ENCODE measurements at regions not wholly inside any gene's neighbourhood (a gene's known extent, or its start where the extent isn't known, plus 50 kb on each side); places are given as distances from the start of the nearest gene placed in this dataset.

DNA sequence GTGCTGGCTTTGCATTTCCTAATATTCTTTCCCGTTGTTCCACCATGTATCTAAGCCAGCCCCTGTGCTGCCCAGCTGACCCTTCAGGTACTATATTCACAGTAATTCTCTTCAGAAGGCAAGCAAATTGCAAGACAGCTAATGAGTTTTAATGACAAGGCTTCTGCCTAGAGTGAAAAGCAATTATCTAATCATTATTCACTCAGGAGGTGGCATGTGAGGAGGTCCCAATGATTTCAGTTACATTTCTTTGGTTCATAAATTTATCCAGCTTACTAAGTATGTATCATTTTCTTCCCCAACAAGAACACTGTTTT is 123.0 kb downstream of the RASGEF1B start:
- Histone ChIP-seq H4K20me1 (ENCODE audit: insufficient read depth, low read length) (no peaks in the 10 kb centered on the region), H3K4me2 (ENCODE audit: low read depth, low read length) (no peak overlapping the region), H3K9me3 (replicated peaks; ENCODE audit: insufficient read depth, low read length) (no peaks in the 10 kb centered on the region), H3F3A (ENCODE audit: insufficient read depth, low read length) (no peaks in the 10 kb centered on the region), H3K9me2 (replicated peaks; ENCODE audit: insufficient read depth, low read length) (no peaks in the 10 kb centered on the region), H3K79me2 (ENCODE audit: low read length) (no peaks in the 10 kb centered on the region), H3K4me1 (ENCODE audit: low read length) (no peaks in the 10 kb centered on the region), H3K27me3 (replicated peaks; ENCODE audit: insufficient read depth, low read length) (no peaks in the 10 kb centered on the region), H3K9ac (ENCODE audit: low read length) (no peak overlapping the region), H2AFZ (ENCODE audit: low read length) (no peak overlapping the region), H3K4me3 (ENCODE audit: low read length) (no peak overlapping the region), H3K27ac (ENCODE audit: low read length) (no peak overlapping the region), H3K36me3 (replicated peaks; ENCODE audit: insufficient read depth, low read length) (no peaks in the 10 kb centered on the region)
- no peak for DNase-seq
- TF ChIP-seq, protein P1, sequence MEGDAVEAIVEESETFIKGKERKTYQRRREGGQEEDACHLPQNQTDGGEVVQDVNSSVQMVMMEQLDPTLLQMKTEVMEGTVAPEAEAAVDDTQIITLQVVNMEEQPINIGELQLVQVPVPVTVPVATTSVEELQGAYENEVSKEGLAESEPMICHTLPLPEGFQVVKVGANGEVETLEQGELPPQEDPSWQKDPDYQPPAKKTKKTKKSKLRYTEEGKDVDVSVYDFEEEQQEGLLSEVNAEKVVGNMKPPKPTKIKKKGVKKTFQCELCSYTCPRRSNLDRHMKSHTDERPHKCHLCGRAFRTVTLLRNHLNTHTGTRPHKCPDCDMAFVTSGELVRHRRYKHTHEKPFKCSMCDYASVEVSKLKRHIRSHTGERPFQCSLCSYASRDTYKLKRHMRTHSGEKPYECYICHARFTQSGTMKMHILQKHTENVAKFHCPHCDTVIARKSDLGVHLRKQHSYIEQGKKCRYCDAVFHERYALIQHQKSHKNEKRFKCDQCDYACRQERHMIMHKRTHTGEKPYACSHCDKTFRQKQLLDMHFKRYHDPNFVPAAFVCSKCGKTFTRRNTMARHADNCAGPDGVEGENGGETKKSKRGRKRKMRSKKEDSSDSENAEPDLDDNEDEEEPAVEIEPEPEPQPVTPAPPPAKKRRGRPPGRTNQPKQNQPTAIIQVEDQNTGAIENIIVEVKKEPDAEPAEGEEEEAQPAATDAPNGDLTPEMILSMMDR (IDR thresholded peaks at IDR 0.05; ENCODE audit: low read length) = no peak
- no peak for TF ChIP-seq EZH2phosphoT487 (IDR thresholded peaks at IDR 0.05; ENCODE audit: low read length)
- TF ChIP-seq EZH2 (optimal IDR thresholded peaks at IDR 0.05; ENCODE audit: low read depth, low read length) = no peak

- DNase-seq = no peak
- H3K27me3 ChIP-seq (replicated peaks; ENCODE audit: insufficient read depth, low read length) = no peaks in the 10 kb centered on the region
- no peak overlapping the region for H3K4me3 ChIP-seq (ENCODE audit: low read length)
- H4K20me1 ChIP-seq (ENCODE audit: insufficient read depth, low read length) = no peaks in the 10 kb centered on the region
- no peaks in the 10 kb centered on the region for H3K4me1 ChIP-seq (ENCODE audit: low read length)
- H3F3A ChIP-seq (ENCODE audit: insufficient read depth, low read length) = no peaks in the 10 kb centered on the region
- H3K9ac ChIP-seq (ENCODE audit: low read length) = no peak overlapping the region
- H3K79me2 ChIP-seq (ENCODE audit: low read length) = no peaks in the 10 kb centered on the region
- no peak overlapping the region for H3K4me2 ChIP-seq (ENCODE audit: low read depth, low read length)
- no peak overlapping the region for H3K27ac ChIP-seq (ENCODE audit: low read length)
- no peaks in the 10 kb centered on the region for H3K36me3 ChIP-seq (replicated peaks; ENCODE audit: insufficient read depth, low read length)
- H3K9me2 ChIP-seq (replicated peaks; ENCODE audit: insufficient read depth, low read length) = no peaks in the 10 kb centered on the region
- TF ChIP-seq EZH2phosphoT487 (IDR thresholded peaks at IDR 0.05; ENCODE audit: low read length) = no peak
- TF ChIP-seq, protein P1 (IDR thresholded peaks at IDR 0.05; ENCODE audit: low read length) = no peak
- no peak for TF ChIP-seq EZH2 (optimal IDR thresholded peaks at IDR 0.05; ENCODE audit: low read depth, low read length)
- H3K9me3 ChIP-seq (replicated peaks; ENCODE audit: insufficient read depth, low read length) = no peaks in the 10 kb centered on the region
- H2AFZ ChIP-seq (ENCODE audit: low read length) = no peak overlapping the region
These were observed 123.5 kb downstream of the RASGEF1B start for GRCh38 chr4:81348086-81348777.

DNA sequence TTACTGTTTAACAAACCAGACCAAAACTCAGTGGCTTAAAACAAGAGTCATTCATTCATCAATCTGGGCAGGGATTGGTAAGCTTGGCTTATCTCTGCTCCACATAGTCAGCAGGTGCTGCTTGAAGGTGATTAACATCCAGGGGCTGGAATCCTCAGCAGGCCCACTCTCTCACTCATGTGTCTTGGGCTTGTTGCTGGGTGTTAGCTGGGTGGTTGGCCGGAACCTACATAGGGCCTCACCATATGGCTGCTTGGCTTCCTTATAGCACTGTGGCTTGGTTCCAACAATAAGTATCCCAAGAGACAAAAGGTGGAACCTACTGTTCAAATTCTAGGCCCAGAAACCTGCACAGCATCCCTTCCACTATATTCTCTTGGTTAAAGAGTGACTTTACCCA is 125.0 kb downstream of the RASGEF1B start:
- no peaks in the 10 kb centered on the region for H4K20me1 ChIP-seq (ENCODE audit: insufficient read depth, low read length)
- no peaks in the 10 kb centered on the region for H3K4me1 ChIP-seq (ENCODE audit: low read length)
- no peaks in the 10 kb centered on the region for H3F3A ChIP-seq (ENCODE audit: insufficient read depth, low read length)
- no peak overlapping the region for H3K9ac ChIP-seq (ENCODE audit: low read length)
- no peak for DNase-seq
- no peaks in the 10 kb centered on the region for H3K79me2 ChIP-seq (ENCODE audit: low read length)
- H3K27me3 ChIP-seq (replicated peaks; ENCODE audit: insufficient read depth, low read length) = no peaks in the 10 kb centered on the region
- H3K9me2 ChIP-seq (replicated peaks; ENCODE audit: insufficient read depth, low read length) = no peaks in the 10 kb centered on the region
- H3K4me2 ChIP-seq (ENCODE audit: low read depth, low read length) = no peak overlapping the region
- no peak overlapping the region for H2AFZ ChIP-seq (ENCODE audit: low read length)
- H3K9me3 ChIP-seq (replicated peaks; ENCODE audit: insufficient read depth, low read length) = no peaks in the 10 kb centered on the region
- H3K36me3 ChIP-seq (replicated peaks; ENCODE audit: insufficient read depth, low read length) = no peaks in the 10 kb centered on the region
- TF ChIP-seq, protein P1 (IDR thresholded peaks at IDR 0.05; ENCODE audit: low read length) = no peak
- TF ChIP-seq EZH2 (optimal IDR thresholded peaks at IDR 0.05; ENCODE audit: low read depth, low read length) = no peak
- no peak for TF ChIP-seq EZH2phosphoT487 (IDR thresholded peaks at IDR 0.05; ENCODE audit: low read length)
- no peak overlapping the region for H3K4me3 ChIP-seq (ENCODE audit: low read length)
- no peak overlapping the region for H3K27ac ChIP-seq (ENCODE audit: low read length)

Data from MM.1S (cell line).